WTC11 (cell line): ENCODE measurements at regions not wholly inside any gene's neighbourhood (a gene's known extent, or its start where the extent isn't known, plus 50 kb on each side); places are given as distances from the start of the nearest gene placed in this dataset.

ENCODE experiments used
- ATAC-seq: fragments of 200-7000 bp; cut with Tn5 transposase; 2 replicates; pipeline ENCODE4 v1.10.0; 2021; ENCODE audit warnings: mild to moderate bottlenecking, moderate library complexity
- CTCF ChIA-PET: fragments of 300-600 bp; sonication (Branson Sonifier 250); formaldehyde crosslinking; loops from one replicate; lab custom pipeline; 2021; ENCODE audit warnings: antibody characterized with exemption; lab: Charles Lee
- POLR2A ChIA-PET: fragments of 350-600 bp; sonication (Branson Sonifier 250); formaldehyde crosslinking; loops from one replicate; lab custom pipeline; 2021; ENCODE audit warnings: antibody characterized with exemption; lab: Charles Lee
- DNase-seq: peaks from one replicate; pipeline ENCODE4 v3.0.0; 2021; ENCODE audit warnings: low spot score
- H3K27ac Mint-ChIP-seq: 2 replicates; pipeline ENCODE4 v1.8.0; 2021; ENCODE audit warnings: mixed read lengths
- H3K27me3 Mint-ChIP-seq: 2 replicates; pipeline ENCODE4 v1.8.0; 2021; ENCODE audit warnings: low read depth, mild to moderate bottlenecking, moderate library complexity, mixed read lengths
- H3K36me3 Mint-ChIP-seq: 2 replicates; pipeline ENCODE4 v1.8.0; 2021; ENCODE audit warnings: mixed read lengths
- H3K4me1 Mint-ChIP-seq: 2 replicates; pipeline ENCODE4 v1.8.0; 2022; ENCODE audit warnings: mixed read lengths
- H3K4me3 Mint-ChIP-seq: 2 replicates; pipeline ENCODE4 v1.8.0; 2021; ENCODE audit warnings: mild to moderate bottlenecking, moderate library complexity, mixed read lengths
- H3K9me3 Mint-ChIP-seq: 2 replicates; pipeline ENCODE4 v1.8.0; 2021; ENCODE audit warnings: mixed read lengths
- AR ChIP-seq: fragments of 250-450 bp; sonication (Bioruptor Pico); IDR thresholded peaks from 2 replicates; pipeline ENCODE4 v1.9.0; 2021; ENCODE audit warnings: mild to moderate bottlenecking
- CREB1 ChIP-seq: sonication (generic); formaldehyde crosslinking; IDR thresholded peaks from 2 replicates; pipeline ENCODE4 v1.8.0; 2023; ENCODE audit warnings: mild to moderate bottlenecking, missing genetic modification reagents
- CREM ChIP-seq: sonication (generic); formaldehyde crosslinking; IDR thresholded peaks from 2 replicates; pipeline ENCODE4 v1.8.1; 2022; ENCODE audit warnings: mild to moderate bottlenecking, missing genetic modification reagents, moderate library complexity
- E2F5 ChIP-seq: sonication (generic); formaldehyde crosslinking; IDR thresholded peaks from 2 replicates; pipeline ENCODE4 v1.8.1; 2022; ENCODE audit warnings: mild to moderate bottlenecking, moderate library complexity, missing genetic modification reagents
- HMGXB4 ChIP-seq: sonication (generic); formaldehyde crosslinking; IDR thresholded peaks from 2 replicates; pipeline ENCODE4 v1.8.1; 2023; ENCODE audit warnings: mild to moderate bottlenecking, moderate library complexity, missing genetic modification reagents
- MLX ChIP-seq: sonication (generic); formaldehyde crosslinking; IDR thresholded peaks from 2 replicates; pipeline ENCODE4 v1.8.1; 2023; ENCODE audit warnings: mild to moderate bottlenecking, missing genetic modification reagents, moderate library complexity
- MYBL2 ChIP-seq: sonication (generic); formaldehyde crosslinking; IDR thresholded peaks from 2 replicates; pipeline ENCODE4 v1.8.1; 2023; ENCODE audit warnings: mild to moderate bottlenecking, moderate library complexity, missing genetic modification reagents
- NFYB ChIP-seq: sonication (generic); formaldehyde crosslinking; conservative IDR thresholded peaks from 2 replicates; pipeline ENCODE4 v1.8.0; 2022; ENCODE audit warnings: low read depth, missing genetic modification reagents
- NR3C1 ChIP-seq: sonication (generic); formaldehyde crosslinking; conservative IDR thresholded peaks from 2 replicates; pipeline ENCODE4 v1.8.1; 2023; ENCODE audit warnings: low read depth, mild to moderate bottlenecking, missing genetic modification reagents
- SMAD4 ChIP-seq: sonication (generic); formaldehyde crosslinking; IDR thresholded peaks from 2 replicates; pipeline ENCODE4 v1.8.0; 2022; ENCODE audit warnings: mild to moderate bottlenecking, missing genetic modification reagents
- USF1 ChIP-seq: sonication (generic); formaldehyde crosslinking; IDR thresholded peaks from 2 replicates; pipeline ENCODE4 v1.8.0; 2022; ENCODE audit warnings: mild to moderate bottlenecking, missing genetic modification reagents
- ZNF121 ChIP-seq: sonication (generic); formaldehyde crosslinking; IDR thresholded peaks from 2 replicates; pipeline ENCODE4 v1.8.0; 2023; ENCODE audit warnings: missing genetic modification reagents
- TF ChIP-seq, protein P1 (sequence below): sonication (generic); formaldehyde crosslinking; IDR thresholded peaks from 2 replicates; pipeline ENCODE4 v1.8.0; 2022; ENCODE audit warnings: mild to moderate bottlenecking, missing genetic modification reagents
- TF ChIP-seq, protein P2 (sequence below): sonication (generic); formaldehyde crosslinking; IDR thresholded peaks from 2 replicates; pipeline ENCODE4 v1.8.1; 2023; ENCODE audit warnings: mild to moderate bottlenecking, missing genetic modification reagents
- TF ChIP-seq, protein P3 (sequence below): sonication (generic); formaldehyde crosslinking; IDR thresholded peaks from 2 replicates; pipeline ENCODE4 v1.8.1; 2023; ENCODE audit warnings: mild to moderate bottlenecking, missing genetic modification reagents, moderate library complexity
- TF ChIP-seq, protein P4 (sequence below): sonication (generic); formaldehyde crosslinking; IDR thresholded peaks from 2 replicates; pipeline ENCODE4 v1.8.0; 2022; ENCODE audit warnings: missing genetic modification reagents

DNA sequence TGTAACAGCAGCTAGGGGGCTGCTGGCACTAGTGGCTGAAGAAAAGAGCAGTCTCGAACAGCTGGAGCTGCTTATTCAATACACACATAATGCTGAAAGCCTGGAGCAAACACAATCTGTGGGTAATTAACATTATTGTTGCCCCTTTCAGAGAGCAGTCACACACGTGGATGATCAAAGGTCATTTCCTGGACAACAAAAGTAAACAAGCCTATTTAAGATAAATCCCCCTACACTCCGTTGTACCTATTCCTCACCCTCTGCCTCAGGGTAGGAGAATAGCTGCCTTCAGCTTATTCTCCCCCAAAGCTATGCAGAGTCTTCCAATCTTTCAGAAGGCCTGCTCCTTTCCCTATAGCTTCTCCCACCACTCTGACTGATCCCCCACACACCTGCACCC, 803.9 kb downstream of the C4orf33 start:
- no peak overlapping the region for H3K27ac Mint-ChIP-seq
- ATAC-seq = peak; percentile 59
- peaks cover 2% of the 10 kb centered on the region; the same call in 1 of the 2 replicates for H3K4me1 Mint-ChIP-seq
- ChIA-PET CTCF (no interaction called here), POLR2A (no interaction called here)
- peaks cover 52% of the 10 kb centered on the region for H3K9me3 Mint-ChIP-seq
- no peak for TF ChIP-seq NR3C1
- no peaks in the 10 kb centered on the region; the same call in none of the 2 replicates for H3K27me3 Mint-ChIP-seq
- peaks cover 24% of the 10 kb centered on the region for H3K36me3 Mint-ChIP-seq
- H3K4me3 Mint-ChIP-seq = no peak overlapping the region
- DNase-seq = no peak

- no peak for ATAC-seq
- peaks cover 2% of the 10 kb centered on the region; the same call in 1 of the 2 replicates for H3K4me1 Mint-ChIP-seq
- CTCF ChIA-PET = no interaction called here
- no peak overlapping the region for H3K4me3 Mint-ChIP-seq
- H3K27ac Mint-ChIP-seq = no peak overlapping the region
- DNase-seq = no peak
- no peak for TF ChIP-seq ZNF121 (CRISPR knock-in tag)
- TF ChIP-seq USF1 (CRISPR knock-in tag) = no peak
- TF ChIP-seq MYBL2 (CRISPR knock-in tag) = no peak
- TF ChIP-seq, protein P1, sequence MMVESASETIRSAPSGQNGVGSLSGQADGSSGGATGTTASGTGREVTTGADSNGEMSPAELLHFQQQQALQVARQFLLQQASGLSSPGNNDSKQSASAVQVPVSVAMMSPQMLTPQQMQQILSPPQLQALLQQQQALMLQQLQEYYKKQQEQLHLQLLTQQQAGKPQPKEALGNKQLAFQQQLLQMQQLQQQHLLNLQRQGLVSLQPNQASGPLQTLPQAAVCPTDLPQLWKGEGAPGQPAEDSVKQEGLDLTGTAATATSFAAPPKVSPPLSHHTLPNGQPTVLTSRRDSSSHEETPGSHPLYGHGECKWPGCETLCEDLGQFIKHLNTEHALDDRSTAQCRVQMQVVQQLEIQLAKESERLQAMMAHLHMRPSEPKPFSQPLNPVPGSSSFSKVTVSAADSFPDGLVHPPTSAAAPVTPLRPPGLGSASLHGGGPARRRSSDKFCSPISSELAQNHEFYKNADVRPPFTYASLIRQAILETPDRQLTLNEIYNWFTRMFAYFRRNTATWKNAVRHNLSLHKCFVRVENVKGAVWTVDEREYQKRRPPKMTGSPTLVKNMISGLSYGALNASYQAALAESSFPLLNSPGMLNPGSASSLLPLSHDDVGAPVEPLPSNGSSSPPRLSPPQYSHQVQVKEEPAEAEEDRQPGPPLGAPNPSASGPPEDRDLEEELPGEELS (CRISPR knock-in tag) = no peak
- no peak for TF ChIP-seq MLX
- TF ChIP-seq NFYB = no peak
- no peak for TF ChIP-seq SMAD4 (CRISPR knock-in tag)
- TF ChIP-seq, protein P2, sequence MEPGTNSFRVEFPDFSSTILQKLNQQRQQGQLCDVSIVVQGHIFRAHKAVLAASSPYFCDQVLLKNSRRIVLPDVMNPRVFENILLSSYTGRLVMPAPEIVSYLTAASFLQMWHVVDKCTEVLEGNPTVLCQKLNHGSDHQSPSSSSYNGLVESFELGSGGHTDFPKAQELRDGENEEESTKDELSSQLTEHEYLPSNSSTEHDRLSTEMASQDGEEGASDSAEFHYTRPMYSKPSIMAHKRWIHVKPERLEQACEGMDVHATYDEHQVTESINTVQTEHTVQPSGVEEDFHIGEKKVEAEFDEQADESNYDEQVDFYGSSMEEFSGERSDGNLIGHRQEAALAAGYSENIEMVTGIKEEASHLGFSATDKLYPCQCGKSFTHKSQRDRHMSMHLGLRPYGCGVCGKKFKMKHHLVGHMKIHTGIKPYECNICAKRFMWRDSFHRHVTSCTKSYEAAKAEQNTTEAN (CRISPR knock-in tag) = no peak
- TF ChIP-seq, protein P3, sequence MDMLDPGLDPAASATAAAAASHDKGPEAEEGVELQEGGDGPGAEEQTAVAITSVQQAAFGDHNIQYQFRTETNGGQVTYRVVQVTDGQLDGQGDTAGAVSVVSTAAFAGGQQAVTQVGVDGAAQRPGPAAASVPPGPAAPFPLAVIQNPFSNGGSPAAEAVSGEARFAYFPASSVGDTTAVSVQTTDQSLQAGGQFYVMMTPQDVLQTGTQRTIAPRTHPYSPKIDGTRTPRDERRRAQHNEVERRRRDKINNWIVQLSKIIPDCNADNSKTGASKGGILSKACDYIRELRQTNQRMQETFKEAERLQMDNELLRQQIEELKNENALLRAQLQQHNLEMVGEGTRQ = no peak
- TF ChIP-seq, protein P4, sequence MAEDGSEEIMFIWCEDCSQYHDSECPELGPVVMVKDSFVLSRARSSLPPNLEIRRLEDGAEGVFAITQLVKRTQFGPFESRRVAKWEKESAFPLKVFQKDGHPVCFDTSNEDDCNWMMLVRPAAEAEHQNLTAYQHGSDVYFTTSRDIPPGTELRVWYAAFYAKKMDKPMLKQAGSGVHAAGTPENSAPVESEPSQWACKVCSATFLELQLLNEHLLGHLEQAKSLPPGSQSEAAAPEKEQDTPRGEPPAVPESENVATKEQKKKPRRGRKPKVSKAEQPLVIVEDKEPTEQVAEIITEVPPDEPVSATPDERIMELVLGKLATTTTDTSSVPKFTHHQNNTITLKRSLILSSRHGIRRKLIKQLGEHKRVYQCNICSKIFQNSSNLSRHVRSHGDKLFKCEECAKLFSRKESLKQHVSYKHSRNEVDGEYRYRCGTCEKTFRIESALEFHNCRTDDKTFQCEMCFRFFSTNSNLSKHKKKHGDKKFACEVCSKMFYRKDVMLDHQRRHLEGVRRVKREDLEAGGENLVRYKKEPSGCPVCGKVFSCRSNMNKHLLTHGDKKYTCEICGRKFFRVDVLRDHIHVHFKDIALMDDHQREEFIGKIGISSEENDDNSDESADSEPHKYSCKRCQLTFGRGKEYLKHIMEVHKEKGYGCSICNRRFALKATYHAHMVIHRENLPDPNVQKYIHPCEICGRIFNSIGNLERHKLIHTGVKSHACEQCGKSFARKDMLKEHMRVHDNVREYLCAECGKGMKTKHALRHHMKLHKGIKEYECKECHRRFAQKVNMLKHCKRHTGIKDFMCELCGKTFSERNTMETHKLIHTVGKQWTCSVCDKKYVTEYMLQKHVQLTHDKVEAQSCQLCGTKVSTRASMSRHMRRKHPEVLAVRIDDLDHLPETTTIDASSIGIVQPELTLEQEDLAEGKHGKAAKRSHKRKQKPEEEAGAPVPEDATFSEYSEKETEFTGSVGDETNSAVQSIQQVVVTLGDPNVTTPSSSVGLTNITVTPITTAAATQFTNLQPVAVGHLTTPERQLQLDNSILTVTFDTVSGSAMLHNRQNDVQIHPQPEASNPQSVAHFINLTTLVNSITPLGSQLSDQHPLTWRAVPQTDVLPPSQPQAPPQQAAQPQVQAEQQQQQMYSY (CRISPR knock-in tag) = no peak
- no peak for TF ChIP-seq AR (CRISPR knock-in tag)
- no peak for TF ChIP-seq HMGXB4 (CRISPR knock-in tag)
- no peak for TF ChIP-seq E2F5 (CRISPR knock-in tag)
- no peak for TF ChIP-seq CREM (CRISPR knock-in tag)
- no peak for TF ChIP-seq CREB1 (CRISPR knock-in tag)
- no peaks in the 10 kb centered on the region; the same call in none of the 2 replicates for H3K27me3 Mint-ChIP-seq
- peaks cover 24% of the 10 kb centered on the region for H3K36me3 Mint-ChIP-seq
- H3K9me3 Mint-ChIP-seq = peaks cover 52% of the 10 kb centered on the region
- POLR2A ChIA-PET = no interaction called here
These were observed 804.5 kb downstream of the C4orf33 start for GRCh38 chr4:129900430-129900953.
